Left hindlimb (tissue), 1 donor: ENCODE measurements at regions not wholly inside any gene's neighbourhood (a gene's known extent, or its start where the extent isn't known, plus 50 kb on each side); places are given as distances from the start of the nearest gene placed in this dataset.

Source experiments
- DNase-seq: peaks from one replicate; pipeline ENCODE4 v3.0.0-alpha.2; 2018

GRCh38 chr18:56167366-56167765 lies 471.0 kb downstream of the TXNL1 start:
- no peak for DNase-seq

GRCh38 chr18:56166914-56167313 lies 471.5 kb downstream of the TXNL1 start:
- DNase-seq, result no peak

GRCh38 chr18:56165601-56166355 lies 472.6 kb downstream of the TXNL1 start:
- DNase-seq, result no peak

GRCh38 chr18:56162311-56163265 lies 475.8 kb downstream of the TXNL1 start:
- no peak for DNase-seq

DNA sequence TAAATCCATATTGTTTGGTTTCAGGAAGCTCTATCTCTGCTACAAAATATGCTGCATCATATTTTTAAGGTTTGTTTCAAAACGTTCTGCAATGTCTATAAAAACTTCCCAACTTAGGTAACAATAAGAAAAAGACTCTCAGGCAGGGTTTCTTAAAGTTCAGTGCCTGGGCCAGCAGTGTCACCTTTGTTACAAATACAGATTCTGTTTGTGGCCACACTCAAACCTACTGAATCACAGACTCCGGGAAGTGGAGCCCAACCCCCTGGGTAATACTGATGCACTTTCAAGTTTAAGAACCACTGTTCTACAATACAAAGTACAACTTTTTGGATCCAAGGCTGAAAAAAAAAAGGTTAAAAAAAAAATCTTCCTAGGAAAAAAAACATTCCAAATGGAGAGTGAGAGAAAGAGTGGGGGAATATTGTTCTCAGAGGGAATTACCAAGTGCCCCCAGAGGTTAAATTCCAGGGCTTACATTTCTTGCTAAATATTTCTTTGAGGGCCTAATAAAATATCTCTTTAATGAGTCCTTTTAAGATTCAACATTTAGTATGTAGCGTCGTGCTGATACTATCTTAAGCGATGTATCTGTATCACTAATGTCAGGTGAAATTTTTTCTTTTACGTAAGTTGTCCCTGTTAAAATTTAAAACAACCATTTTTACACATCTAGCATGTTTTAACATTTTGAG lies 476.7 kb downstream of the TXNL1 start:
- DNase-seq, result no peak

GRCh38 chr18:56158676-56159075 lies 479.7 kb downstream of the TXNL1 start:
- DNase-seq, result no peak

DNA sequence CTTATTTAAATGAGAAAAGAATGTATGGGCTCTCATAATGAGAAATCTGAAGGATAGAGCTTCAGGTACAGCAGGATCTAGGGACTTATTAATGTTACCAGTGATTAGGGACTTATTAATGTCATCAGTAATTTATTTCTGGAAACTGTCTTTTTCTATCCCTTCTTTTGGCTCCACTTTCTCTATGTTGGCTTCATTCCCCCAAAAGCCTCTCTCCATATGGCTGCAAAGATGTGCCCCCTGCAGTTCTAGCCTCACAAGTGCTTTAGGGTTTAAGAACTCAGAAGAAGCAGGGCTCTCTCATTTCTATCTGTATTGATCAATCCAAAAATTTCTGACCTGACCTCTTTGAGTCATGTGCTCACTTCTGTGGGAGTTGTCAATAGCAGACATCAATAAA lies 480.9 kb downstream of the TXNL1 start:
- DNase-seq, result no peak

- DNase-seq, result no peak
These were observed 485.7 kb downstream of the TXNL1 start for GRCh38 chr18:56152551-56153310.

GRCh38 chr18:56148373-56148772 lies 490.0 kb downstream of the TXNL1 start:
- DNase-seq, result no peak

DNA sequence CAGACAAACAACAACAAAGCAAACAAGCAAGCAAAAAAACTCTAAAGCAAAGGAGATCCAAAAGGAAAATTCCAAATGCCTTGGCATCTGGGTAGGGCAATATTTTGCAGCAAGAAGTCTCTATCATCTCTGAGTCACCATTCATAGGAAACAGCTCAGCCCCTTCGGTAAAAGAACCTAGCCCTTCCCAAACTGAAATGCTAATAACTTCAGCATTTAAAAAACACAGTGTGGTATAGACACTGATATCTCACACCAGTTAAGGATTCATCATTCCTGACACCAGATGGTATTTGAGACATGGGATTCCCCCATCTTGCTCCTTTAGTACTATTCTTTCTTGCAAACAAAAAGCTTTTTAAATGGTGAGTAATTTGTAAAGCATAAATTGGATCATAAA lies 491.8 kb downstream of the TXNL1 start:
- DNase-seq, result no peak

DNA sequence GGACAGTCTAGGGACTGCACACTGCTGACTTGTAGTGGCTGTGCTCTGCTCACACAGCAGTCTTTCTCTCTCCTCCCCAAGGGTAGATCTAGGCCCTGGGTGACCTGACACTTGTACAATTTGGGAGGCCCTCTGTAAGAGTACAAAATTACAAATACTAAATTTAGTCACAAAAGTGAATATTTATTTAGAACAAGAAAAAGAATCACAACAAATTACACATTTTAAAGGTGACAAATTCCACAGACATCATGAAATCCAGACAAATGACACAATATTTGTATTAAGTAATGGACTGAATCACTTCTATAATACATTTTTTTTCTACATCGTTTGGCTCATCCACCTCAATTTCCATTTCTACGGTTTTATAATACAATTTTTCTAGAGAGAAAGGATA lies 496.4 kb downstream of the TXNL1 start:
- no peak for DNase-seq

DNA sequence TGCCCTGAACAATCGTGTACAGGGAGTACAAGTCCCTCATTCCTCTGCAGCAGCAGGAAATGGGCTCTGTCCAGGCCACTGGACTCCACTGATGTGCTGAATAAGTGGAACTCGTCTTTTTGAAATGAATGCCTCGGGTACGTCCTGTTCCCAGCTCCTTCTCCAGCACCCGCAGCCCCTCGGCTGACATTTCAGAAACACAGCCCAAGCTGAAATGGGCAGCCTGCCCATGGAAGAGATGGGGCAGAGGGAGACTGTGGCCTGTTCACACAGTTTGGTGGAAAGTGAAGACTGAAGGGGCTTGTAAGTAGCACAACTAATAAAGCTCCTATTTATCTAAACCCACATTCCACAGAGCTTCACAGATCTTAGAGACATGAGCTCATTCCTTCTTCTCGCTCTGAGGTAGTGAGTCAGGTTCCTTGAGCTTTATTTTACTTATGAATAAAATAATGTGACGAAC lies 498.6 kb downstream of the TXNL1 start:
- peak; percentile 43 for DNase-seq

DNA sequence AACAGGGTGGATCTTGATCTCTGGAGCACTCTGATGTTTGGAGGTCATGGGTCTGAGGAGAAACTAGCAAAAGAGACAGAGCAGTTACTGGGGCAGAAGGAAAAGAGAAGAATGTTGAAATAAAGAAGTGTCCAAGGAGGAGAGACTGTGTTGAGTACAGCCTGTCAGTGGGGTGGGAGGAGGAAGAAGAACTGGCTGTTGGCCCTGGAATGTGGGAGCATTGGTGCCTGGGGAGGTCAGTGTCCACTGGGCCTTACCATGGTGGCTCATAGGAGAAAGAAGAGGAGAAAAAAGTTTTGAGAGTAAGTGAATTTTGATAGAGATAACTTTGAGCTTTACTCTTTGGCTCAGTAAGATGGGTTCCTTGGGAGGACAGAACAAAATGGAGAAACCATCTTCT lies 499.0 kb downstream of the TXNL1 start:
- DNase-seq, result no peak

DNA sequence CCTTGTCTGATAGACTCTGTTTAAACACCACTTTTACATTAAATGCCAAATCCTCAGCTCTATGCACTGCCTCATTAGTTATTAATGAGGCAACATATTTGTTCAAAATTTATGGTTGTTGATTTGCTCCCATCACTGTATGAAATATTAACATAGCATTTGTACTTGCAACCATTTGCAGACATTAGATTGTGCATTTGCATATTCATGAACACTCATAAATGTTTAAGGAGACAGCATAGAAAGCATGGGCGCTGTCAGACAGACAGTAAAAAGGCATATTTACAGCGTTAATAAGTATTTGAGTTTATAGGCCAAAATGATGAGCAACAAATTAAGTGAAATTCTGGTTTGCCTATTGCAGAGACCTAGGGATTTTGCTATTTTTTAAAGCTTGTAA lies 502.3 kb downstream of the TXNL1 start:
- no peak for DNase-seq

DNA sequence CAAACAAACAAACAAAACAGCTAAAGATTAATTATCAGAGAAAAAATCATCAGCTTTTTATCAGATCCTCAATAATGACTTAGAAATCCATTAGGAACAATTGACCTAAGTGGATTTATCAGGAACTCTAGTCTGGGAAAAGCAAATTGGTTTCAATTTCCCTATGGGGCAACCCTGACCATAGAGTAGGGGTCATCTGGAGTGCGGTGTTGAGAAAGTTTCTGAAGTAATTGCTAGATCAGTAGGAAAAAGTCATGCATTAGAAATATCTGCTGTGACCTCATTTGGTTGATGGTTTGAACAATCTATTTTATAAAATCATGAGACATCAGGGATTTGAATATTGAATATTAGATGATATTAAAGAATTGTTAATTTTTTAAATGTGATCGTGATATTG lies 507.9 kb downstream of the TXNL1 start:
- DNase-seq, result no peak

DNA sequence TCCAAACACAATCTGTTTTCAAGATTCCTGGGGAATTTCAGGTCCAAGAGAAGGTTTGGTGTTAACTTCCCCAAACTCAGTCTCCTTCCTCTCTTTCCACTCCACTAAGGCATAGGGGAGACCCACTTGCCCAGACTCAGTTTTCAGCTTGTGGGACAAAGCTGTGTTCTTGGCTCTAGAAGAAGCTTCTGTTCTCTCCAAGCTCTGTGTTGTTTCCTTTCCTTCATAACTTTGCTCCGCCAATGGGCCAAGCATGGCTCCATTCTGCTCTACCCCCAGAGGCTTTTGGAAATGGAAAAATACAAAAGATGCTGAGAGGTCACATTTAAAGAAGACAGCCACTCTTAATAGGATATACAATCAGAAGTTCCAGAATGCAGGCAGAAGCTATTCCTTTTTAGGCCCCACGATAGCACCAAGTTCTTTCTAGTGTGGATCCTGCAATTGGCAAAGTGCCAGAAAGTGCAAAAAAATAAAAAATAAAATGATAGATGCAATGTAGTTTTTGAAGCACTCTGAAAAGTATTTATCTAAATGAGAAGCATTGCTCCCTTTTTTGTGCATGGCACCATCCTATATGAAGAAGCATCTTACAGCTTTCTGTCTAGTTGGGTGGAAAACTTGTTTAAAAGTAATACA lies 510.1 kb downstream of the TXNL1 start:
- DNase-seq, result no peak

DNA sequence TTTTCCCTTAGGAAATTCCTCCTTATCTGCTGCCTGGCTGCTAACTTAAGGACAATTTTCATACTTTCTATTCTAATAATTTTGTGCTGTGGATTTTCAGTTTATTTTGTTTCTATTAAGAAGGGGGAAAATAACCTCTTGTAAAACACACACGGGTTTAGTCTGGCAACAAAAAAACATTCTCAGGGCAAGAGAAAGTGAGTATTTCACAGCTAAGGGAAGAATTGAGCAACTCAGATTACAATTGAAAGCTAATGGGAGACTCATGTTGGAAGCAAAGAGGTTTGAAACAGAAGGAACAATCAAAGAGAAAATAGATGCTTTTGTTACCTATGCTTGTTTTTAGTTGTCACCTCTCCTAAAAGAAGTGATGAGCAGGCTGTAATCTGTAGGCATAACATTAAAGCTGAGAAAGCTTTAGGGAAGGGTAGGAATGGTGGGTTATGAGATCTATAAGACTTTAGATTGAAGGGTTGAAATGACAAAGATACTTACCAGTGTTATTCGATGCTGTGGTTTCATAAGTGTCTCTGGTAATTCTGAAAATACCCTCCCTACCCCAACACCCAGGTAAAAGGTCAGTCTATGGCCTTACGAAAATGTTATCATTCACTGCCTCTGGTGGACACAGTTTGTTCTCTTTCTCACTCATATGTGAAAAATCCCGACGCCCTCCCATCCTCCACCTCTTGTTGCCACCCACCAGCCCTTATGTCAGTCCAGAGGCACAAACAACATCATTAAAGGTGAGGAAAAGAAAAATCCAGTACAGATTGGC lies 510.9 kb downstream of the TXNL1 start:
- no peak for DNase-seq

DNA sequence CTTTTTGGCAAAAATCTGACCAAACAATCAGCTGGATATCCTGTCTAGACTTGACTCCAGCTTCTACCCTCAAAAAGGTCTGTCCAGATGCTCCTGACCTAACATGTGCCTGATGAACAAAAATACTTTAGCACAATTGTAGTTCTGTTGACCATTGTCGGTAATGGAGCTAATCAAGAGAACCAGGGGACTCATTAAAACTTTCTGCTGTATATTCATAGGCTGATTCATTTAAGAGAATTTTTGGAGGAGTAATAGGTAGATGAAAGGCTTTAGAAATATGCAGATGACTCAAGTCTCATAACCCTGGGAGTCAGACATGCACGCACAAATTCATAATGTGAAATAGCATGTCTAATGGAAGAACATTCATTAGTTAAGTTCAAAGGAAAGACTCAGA lies 514.2 kb downstream of the TXNL1 start:
- no peak for DNase-seq

DNA sequence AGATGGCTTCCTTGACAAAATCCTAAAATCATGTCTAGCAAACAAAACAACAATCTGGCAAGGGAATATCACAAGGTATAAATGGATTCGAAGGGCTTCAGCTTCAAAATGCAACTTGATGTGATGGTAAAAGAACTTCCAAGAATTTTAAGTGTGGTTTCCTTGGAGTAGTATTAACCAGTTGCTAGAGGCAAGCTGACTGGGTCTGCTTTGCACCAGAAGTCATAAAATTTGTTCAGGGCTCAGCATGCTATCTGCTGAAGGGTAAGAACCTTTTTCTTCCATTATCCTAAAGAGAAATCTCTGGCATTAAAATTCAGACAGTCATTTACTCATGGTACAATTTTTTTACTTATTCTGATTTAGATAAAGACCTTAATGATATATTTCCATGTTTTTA lies 516.7 kb downstream of the TXNL1 start:
- DNase-seq, result no peak

DNA sequence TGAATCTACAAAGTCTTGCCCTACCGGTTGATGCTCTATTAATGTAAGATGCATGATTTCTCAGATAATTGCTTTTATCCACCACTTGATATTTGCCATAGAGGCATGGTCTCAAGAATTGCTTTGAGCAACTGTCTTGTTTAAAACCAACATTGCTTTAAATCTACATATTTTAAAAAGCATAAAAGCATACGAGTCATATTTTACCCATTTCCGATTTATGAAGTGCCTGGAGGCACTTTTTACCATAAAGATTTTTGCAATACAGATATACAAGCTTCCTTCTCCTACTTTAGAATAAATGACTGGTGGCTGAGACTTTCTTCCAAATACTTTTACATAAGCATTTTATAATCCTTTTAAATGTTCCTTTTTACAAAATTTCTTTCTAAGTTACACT lies 517.6 kb downstream of the TXNL1 start:
- DNase-seq, result no peak

DNA sequence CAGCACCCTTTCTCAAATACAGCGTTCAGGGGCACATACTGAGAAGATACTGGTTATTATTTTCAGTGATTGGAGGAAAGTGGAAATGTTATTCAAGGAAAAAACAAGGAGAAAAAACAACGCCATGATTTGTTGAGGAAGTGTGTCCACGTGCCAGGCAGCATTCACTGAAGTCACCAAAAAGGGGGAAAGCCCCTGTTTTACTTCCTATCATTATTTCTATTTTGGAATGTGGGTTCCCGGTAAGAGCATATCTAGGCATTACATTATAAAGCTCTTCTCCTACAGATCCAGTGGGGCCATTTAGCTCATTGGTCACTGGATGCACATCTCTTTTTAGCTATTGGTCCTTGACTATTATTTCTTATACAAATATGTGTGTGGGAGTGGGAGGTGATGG lies 518.7 kb downstream of the TXNL1 start:
- DNase-seq, result no peak
